ENCODE measurements at regions not wholly inside any gene's neighbourhood (a gene's known extent, or its start where the extent isn't known, plus 50 kb on each side); places are given as distances from the start of the nearest gene placed in this dataset.

DNA sequence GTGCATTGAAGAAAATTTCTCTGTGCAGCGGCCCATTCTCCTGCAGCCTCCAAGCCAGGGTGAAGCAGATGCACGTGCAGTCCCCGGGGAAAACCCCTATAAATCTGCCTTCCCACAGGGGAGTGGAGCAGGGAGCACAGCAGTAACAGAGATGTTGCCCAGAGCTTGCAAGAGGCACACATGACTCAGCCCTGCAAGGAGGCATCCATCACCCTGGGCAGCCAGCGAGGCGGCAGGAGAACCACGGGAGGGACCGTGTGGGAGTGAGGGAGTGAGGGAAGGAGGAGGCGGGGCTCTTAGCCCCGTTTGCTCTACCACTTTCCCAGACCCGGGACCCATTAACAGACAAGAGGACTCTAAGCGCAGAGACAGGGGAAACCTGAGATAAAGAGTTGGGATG lies 96.2 kb upstream of the ARAP3 start:
- peak in 2 of 51 donors; percentile 33 to 49 for DNase-seq

- no peak for DNase-seq
These were observed 95.7 kb upstream of the ARAP3 start for GRCh38 chr5:141777711-141778110.

DNA sequence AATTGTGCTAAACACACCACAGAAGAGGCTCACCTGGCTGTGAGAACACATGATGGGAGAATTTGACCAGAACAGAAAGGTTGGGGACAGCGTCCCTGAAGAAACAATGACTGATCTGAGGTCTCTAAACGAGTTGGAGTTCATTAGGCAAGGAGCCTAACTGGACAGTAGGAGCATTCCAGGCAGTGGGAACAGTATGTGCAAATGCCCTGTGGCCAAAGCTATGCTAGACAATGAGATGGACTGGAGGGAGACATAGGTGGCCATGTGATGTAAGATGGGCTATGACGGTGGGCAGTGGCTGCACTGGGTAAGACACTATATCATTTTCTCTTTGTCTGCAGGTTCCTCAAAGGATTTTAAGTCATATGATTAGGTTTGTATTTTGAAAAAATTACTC lies 95.1 kb upstream of the ARAP3 start:
- no peak for DNase-seq

DNA sequence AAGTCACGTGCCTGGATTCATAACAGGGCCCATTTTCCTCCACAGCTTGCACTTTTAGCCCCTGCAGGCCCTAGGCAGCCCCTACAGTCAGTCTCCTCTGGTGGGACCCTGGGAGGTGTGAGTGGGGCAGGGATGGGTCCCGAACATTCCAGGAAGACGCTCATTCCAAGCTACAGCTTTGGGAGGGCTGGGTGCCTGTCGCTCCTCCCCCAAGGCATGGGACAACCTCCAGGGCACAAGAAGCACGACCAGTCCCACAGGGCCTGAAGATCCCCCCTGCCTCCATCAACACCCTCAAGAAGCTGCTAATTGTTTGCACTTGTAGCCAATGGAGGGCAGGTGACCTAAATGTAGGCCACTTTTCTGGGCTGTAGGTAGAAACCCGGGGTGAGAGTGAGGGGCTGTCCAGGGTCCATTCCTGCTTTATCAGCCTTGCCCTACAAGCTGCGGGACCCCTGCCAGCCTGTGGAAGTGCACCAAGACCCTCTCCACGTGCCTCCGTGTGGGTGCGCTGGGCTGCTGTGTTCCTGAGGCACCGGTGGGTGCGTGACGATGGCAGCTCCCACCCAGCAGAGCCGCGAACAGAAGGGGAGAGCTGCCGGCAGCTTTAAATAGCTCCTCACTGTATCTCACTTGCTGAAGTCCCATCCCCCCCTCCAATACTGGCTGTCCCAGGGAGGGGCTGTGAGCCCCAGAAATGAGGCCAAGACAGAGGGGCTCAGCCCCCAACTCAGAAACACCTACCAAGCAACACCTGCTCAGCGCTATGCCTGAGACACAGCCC lies 91.9 kb upstream of the ARAP3 start:
- peak in 2 of 51 donors; percentile 55 to 69 for DNase-seq

- DNase-seq: peak in 2 of 51 donors; percentile 53
These were observed 90.3 kb upstream of the ARAP3 start for GRCh38 chr5:141772281-141772680.

GRCh38 chr5:141771562-141771961 lies 89.5 kb upstream of the ARAP3 start:
- DNase-seq: peak in 2 of 51 donors; percentile 8 to 62

DNA sequence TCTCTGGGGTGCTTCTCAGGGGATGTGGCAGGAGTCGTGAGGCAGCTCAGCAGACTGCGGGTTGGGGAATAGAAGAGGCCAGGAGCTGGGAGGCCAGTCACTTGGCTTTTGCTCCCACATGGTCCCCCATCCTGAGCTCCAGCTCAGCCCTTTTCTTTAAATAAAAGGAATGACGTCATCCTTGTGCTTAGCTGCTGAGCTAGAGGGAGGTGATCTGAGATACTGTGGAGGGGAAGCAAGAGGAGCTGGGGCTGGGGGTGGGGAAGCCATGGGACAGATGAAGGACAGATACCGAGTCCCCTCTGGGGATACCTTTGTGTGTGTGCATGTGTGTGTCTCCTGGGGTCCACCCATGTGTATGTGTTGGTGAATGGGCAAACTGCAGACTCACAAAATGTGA lies 89.0 kb upstream of the ARAP3 start:
- DNase-seq: peak in 2 of 51 donors; percentile 32 to 62

DNA sequence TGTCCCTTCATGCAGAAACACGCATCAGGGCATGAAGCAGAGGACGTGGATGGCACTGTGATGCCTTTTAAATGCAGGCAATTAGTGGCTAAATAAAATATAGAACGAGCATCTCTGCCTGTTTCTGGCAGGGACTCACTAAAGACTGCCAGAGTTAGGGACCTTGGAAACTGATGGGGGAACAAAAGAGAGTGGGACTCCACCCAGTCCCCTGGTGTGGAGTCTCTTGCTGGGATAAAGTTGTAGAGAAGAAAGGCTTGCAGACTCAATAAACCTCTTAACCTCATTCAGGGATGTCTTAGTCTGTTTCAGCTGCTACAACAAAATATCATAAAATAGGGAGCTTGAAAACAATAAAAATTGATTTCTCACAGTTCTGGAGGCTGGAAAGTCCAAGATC lies 87.6 kb upstream of the ARAP3 start:
- DNase-seq: no peak

DNA sequence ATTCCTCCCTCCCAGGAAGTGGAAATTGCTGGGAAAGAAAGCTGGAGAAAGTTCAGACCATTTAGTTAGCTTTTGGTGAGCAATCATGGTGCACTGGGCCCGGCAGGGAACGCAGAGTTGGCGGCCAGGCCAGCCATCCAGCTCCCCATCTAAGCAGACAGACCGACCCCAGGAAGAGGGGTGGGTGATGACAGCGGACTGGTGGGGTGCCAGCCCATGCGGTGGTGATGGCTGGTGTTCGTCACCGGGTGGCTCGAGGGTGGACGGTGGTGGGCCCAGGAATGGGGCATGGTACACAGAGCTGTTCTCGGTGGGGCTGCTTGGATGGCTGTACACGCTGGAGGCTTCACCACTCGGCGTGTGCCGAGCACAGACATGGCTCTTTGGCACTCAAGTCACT lies 85.6 kb upstream of the ARAP3 start:
- DNase-seq: no peak

DNA sequence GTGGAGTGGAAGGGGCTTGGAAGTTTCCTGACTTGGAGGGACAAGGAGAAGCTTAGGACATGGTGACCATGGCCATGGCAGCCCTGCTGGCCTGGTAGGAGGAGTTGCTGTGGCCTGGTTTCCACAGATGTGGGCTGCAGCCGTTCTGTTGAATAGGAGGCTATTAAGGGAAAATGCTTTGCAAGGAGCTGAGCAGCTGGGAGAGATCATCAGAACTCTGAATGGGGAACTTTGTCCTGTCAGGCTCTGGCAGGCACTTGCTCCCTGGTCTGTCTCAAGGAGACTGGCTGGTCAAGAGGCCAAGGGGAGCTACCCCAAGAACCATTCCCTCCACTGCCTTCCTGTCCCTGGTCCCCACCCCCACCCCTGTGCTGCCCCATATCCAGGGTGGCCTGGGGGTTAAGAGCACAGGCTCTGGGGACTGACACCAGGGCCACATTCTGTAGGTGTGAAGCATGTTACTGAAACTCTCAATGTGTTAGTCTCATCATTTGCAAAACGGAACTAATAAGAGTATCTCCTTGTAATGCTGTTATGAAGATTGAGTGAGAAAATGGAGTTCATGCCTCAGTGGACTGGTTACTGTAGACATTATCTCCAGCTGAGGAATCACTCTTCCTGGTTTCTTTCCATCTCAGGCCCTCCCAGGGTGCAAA lies 84.0 kb upstream of the ARAP3 start:
- DNase-seq: no peak

- peak in 2 of 51 donors; percentile 29 to 32 for DNase-seq
These were observed 81.5 kb upstream of the ARAP3 start for GRCh38 chr5:141763541-141763940.

DNA sequence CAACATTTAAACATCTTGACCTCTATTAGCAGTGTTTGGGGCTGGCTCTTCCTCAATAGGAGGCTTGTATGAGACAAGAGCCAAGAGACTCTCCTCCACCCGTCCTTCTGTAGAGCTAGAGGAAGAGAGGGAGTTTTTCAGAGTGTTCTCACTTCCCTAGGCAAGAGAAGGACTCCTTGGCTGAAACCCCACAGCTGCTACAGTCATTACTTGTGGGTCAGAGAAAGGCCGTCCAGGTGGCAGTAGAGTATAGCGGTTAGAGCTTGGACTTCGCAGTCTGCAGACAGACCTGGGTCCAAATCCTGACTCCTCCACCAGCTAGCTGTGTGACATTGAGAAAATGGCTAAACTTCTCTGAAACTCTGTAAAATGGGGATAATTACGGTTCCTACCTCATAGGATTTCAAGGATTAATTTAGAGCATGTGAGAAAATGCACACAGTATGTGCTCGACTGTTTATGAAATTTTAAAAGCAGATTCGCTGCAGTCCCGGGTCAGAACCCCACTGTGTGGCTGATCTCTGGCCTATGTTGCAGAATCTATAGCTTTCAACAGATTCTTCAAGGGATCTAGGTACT lies 80.8 kb upstream of the ARAP3 start:
- no peak for DNase-seq

GRCh38 chr5:141762316-141762715 lies 80.3 kb upstream of the ARAP3 start:
- DNase-seq: peak in 1 of 51 donors; percentile 23

DNA sequence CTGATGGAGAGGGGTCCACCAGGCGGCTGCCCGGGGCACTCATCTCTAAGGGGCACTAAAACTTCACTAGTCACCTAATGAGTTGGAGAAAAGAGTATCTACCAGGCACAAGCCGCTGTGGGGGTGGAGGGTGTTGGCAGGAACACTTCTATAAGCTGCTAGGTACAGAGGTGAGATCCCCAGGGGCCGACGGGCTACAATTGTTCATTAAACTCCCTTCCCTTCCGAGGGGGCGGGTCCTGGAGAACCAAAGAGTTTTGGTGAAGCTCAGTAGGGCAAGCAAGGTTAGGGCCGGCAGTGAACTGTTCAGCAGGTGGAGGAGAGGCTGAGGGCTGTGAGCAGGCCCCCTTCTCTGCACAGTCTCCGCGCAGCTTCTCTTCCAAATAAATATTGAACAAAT lies 78.7 kb upstream of the ARAP3 start:
- no peak for DNase-seq

DNA sequence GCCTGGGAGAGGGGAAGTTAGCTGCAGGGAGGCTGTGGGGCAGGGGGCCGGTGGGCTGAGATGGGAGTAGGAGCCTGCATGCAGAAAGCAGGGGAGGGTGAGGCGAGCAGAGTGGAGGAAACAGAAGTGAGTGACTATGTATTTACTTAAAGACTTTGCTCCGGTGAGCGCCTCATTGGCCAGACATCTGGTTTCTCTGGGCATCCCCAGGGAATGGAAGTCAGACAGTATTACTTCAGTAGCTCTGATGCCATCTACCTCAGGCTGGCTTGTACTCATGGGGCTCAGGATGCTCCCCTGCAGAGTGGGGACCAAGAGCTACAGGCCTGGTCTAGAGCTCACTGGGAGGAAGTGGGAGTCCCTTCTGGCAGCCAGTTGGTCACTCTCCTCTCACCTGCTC lies 78.2 kb upstream of the ARAP3 start:
- no peak for DNase-seq

- DNase-seq: peak in 7 of 51 donors; percentile 18 to 48 (median 31)
These were observed 76.4 kb upstream of the ARAP3 start for GRCh38 chr5:141758310-141758998.

DNA sequence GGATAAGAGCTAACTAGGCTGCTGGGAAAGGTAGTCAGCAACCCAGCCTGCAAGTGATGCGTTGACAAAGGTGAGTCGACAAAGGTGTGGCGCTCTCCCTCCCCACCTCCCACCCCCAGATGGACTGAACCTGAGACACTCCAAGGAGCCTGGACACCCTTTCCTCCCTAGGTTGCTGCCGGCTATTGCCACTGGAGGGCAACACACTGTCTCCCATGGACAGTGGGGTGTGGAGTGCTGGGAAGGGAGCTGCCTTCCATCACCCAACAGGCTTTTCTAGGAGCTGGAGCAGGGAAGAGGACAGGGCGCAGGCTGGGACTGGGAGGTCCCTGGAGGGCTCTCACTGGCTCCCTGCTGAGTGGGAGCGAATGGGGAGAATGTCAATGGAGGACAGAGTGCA lies 75.4 kb upstream of the ARAP3 start:
- DNase-seq: peak in 10 of 51 donors; percentile 16 to 42 (median 28)

DNA sequence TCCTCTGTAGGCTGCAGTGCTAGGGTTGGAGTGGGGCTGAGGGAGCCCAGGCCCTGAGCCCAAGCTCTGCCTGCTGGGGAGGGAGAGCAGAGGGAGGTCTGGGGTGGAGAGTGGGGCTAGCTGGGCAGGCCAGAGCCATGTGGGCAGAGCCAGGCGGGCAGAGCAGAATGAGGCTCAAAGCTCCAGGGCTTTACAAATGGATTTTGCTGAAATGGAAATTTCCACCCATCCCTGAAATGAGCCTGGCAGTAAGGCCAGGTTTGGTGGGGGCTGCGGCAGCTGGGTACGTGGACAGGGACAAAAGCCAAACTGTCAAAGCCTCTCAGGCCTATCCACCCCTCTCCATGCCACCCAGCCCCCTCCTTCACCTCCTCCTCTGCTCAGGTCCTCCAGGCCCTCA lies 74.2 kb upstream of the ARAP3 start:
- peak in 6 of 51 donors; percentile 15 to 56 (median 30) for DNase-seq

DNA sequence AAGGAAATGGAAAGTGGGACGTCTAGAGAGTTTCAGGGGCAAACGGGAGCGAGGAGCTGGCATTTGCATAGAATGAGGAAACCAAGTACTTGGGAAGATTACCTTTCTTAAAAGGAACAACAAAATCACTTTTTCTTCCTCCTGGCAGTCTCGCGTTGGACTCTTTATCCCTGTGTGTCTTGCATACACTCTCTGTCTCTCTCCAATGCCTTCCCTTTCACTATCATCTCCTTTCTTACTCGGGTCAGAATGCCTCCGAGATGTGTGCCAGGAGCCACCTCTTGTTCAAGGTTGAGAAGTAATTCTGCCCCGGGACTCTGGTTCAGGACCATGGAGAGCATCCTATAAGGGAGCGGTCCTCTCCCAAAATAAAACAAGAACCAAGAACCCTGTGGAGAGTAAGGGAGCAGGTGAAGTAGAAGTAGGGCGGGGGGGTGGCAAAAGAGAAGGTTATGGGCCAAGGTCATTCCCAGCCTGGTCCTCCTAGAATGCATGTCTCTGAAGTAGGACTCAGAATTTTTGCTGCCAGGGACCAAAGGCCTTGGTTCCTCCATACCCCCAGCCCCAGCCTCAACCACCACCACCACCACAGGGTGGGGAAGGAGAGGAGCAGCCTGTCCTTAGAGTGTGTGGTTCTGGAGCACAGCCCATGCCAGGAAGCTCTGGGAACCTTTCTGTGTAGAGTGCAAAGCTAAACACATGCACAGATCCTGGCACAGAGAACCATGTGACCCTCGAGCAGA lies 72.1 kb upstream of the ARAP3 start:
- no peak for DNase-seq

DNA sequence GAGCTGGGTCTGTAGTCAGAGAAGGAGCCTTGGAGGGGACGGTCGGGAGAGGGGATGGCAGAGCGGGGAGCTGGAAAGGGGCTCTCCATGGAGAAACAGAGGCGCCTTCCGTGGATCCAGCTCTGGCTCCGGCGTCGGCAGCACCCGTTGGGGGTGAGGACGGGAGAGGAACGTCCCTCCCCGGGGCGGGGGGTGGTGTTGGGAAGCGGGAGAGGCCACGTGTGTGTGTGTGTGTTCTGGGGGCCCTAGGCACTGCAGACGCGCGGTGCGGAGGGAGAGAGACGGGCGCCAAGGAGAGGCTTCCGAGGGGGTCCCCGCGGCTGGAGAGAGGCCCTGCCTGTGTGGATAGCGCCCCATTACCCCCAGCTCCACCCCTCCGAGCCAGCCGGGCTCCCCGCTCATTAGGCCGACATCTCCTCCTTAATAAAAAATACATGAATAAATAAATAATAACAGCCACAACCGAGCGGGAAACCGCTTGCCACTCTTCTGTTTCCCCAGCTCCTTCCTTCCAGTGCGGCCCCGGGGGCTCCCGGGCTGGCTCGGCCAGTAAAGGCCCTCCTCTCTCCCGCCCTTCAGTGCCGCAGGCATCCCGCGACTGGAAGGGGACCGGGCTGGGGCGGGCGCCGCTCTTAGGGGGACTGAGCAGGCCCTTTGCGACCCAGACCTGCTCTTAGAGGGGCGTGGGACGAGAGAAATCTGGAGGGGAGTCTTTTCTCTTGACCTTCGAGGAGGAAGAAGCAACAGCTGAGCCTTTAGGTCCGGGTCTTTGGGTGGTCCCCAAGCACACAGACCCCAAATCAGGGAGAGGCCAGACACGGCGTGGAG lies 71.3 kb upstream of the ARAP3 start:
- no peak for DNase-seq
